Neural cell (in vitro differentiated cells): ENCODE measurements at regions not wholly inside any gene's neighbourhood (a gene's known extent, or its start where the extent isn't known, plus 50 kb on each side); places are given as distances from the start of the nearest gene placed in this dataset.

Experiments used
- H2AFZ ChIP-seq: fragments of 200-600, 300-800 bp; sonication (generic), shearing (Covaris generic); 2 replicates; pipeline ENCODE4 v1.6.0; 2014; ENCODE audit warnings: low read depth, mild to moderate bottlenecking, antibody characterized with exemption, low read length, moderate library complexity
- H3F3A ChIP-seq: fragments of 200-600 bp; shearing (Covaris generic); 2 replicates; pipeline ENCODE4 v1.6.1; 2016; ENCODE audit warnings: mild to moderate bottlenecking, moderate library complexity, mixed read lengths, antibody characterized with exemption, low read length; ENCODE audit not compliant: insufficient read depth, poor library complexity, severe bottlenecking
- H3K27ac ChIP-seq: fragments of 200-600, 300-800 bp; sonication (generic), shearing (Covaris generic); 2 replicates; pipeline ENCODE4 v1.5.1; 2014; ENCODE audit warnings: mild to moderate bottlenecking, low read length, moderate library complexity
- H3K27me3 ChIP-seq: fragments of 300-800, 200-600 bp; sonication (generic), shearing (Covaris generic); 2 replicates; pipeline ENCODE4 v1.6.0; 2014; ENCODE audit warnings: mild to moderate bottlenecking, low read depth, low read length, moderate library complexity; ENCODE audit not compliant: insufficient read depth
- H3K36me3 ChIP-seq: fragments of 300-800, 200-600 bp; sonication (generic), shearing (Covaris generic); 2 replicates; pipeline ENCODE4 v1.5.1; 2014; ENCODE audit warnings: mild to moderate bottlenecking, antibody characterized with exemption, low read length, moderate library complexity; ENCODE audit not compliant: insufficient read depth
- H3K4me2 ChIP-seq: fragments of 300-800, 200-600 bp; sonication (generic), shearing (Covaris generic); 2 replicates; pipeline ENCODE4 v1.6.0; 2014; ENCODE audit warnings: mild to moderate bottlenecking, low read length
- H3K4me3 ChIP-seq: fragments of 300-800, 200-600 bp; sonication (generic), shearing (Covaris generic); 2 replicates; pipeline ENCODE4 v1.5.1; 2014; ENCODE audit warnings: mild to moderate bottlenecking, low read length, moderate library complexity
- H3K79me2 ChIP-seq: fragments of 200-600 bp; shearing (Covaris generic); replicated peaks from 2 replicates; pipeline ENCODE4 v1.6.0; 2014; ENCODE audit warnings: mild to moderate bottlenecking, low read length, moderate library complexity; ENCODE audit not compliant: insufficient read depth
- H3K9ac ChIP-seq: fragments of 300-800, 200-600 bp; sonication (generic), shearing (Covaris generic); 2 replicates; pipeline ENCODE4 v1.6.1; 2016; ENCODE audit warnings: mild to moderate bottlenecking, low read length, mixed read lengths
- H3K9me2 ChIP-seq: fragments of 200-600 bp; shearing (Covaris generic); 2 replicates; pipeline ENCODE4 v1.6.1; 2016; ENCODE audit warnings: mild to moderate bottlenecking, low read length, mixed read lengths; ENCODE audit not compliant: insufficient read depth
- H3K9me3 ChIP-seq: fragments of 200-600, 300-800 bp; sonication (generic), shearing (Covaris generic); 2 replicates; pipeline ENCODE4 v1.6.1; 2016; ENCODE audit warnings: mild to moderate bottlenecking, mixed run types, low read length, moderate library complexity, mixed read lengths
- H4K20me1 ChIP-seq: fragments of 200-600 bp; shearing (Covaris generic); 2 replicates; pipeline ENCODE4 v1.6.1; 2016; ENCODE audit warnings: mild to moderate bottlenecking, mixed run types; ENCODE audit not compliant: insufficient read depth
- CTCF ChIP-seq: fragments of 450-650 bp; IDR thresholded peaks from 2 replicates; pipeline ENCODE4 v1.5.1; 2014; ENCODE audit warnings: antibody characterized with exemption, mild to moderate bottlenecking, moderate library complexity; ENCODE audit not compliant: poor library complexity, severe bottlenecking
- EP300 ChIP-seq: fragments of 450-650 bp; conservative IDR thresholded peaks from 2 replicates; pipeline ENCODE4 v1.6.1; 2014; ENCODE audit warnings: antibody characterized with exemption, mild to moderate bottlenecking, moderate library complexity; ENCODE audit not compliant: poor library complexity, severe bottlenecking
- EZH2 ChIP-seq: fragments of 200-600, 300-800 bp; shearing (Covaris generic), sonication (generic); IDR thresholded peaks from 2 replicates; pipeline ENCODE4 v1.6.1; 2014; ENCODE audit warnings: antibody characterized with exemption, low read length, borderline replicate concordance, mild to moderate bottlenecking; ENCODE audit not compliant: insufficient read depth, poor library complexity, severe bottlenecking
- MXI1 ChIP-seq: fragments of 450-650 bp; conservative IDR thresholded peaks from 2 replicates; pipeline ENCODE4 v1.6.1; 2014; ENCODE audit warnings: antibody characterized with exemption, mild to moderate bottlenecking; ENCODE audit not compliant: poor library complexity, severe bottlenecking
- POLR2AphosphoS5 ChIP-seq: IDR thresholded peaks from 2 replicates; pipeline ENCODE4 v1.6.1; 2012
- RAD21 ChIP-seq: fragments of 450-650 bp; conservative IDR thresholded peaks from 2 replicates; pipeline ENCODE4 v1.6.1; 2014; ENCODE audit warnings: antibody characterized with exemption, mild to moderate bottlenecking, moderate library complexity
- REST ChIP-seq: IDR thresholded peaks from 2 replicates; pipeline ENCODE4 v1.6.1; 2012; ENCODE audit warnings: borderline replicate concordance
- SMC3 ChIP-seq: fragments of 450-650 bp; conservative IDR thresholded peaks from 2 replicates; pipeline ENCODE4 v1.6.1; 2014; ENCODE audit warnings: antibody characterized with exemption, mild to moderate bottlenecking, moderate library complexity; ENCODE audit not compliant: poor library complexity
- TAF1 ChIP-seq: IDR thresholded peaks from 2 replicates; pipeline ENCODE4 v1.6.1; 2012; ENCODE audit warnings: low read depth

- TF ChIP-seq EZH2 (no peak), POLR2AphosphoS5 (no peak), REST (no peak), SMC3 (no peak), EP300 (no peak)
- Histone ChIP-seq H3K9me3 (no peaks in the 10 kb centered on the region), H3K4me3 (no peak overlapping the region), H3K9me2 (no peaks in the 10 kb centered on the region), H2AFZ (no peak overlapping the region), H3F3A (no peaks in the 10 kb centered on the region), H3K36me3 (no peaks in the 10 kb centered on the region), H3K9ac (no peak overlapping the region), H3K79me2 (no peaks in the 10 kb centered on the region), H3K4me2 (no peak overlapping the region), H4K20me1 (no peaks in the 10 kb centered on the region), H3K27ac (no peak overlapping the region), H3K27me3 (no peaks in the 10 kb centered on the region)
Measured at GRCh38 chr2:66041902-66042657, 392.8 kb upstream of the MEIS1 start.

GRCh38 chr2:66036948-66037347 is 398.0 kb upstream of the MEIS1 start:
- Histone ChIP-seq H3K36me3 (no peaks in the 10 kb centered on the region), H3K4me2 (no peak overlapping the region), H3K27me3 (no peaks in the 10 kb centered on the region), H3F3A (no peaks in the 10 kb centered on the region), H3K9me2 (no peaks in the 10 kb centered on the region), H3K27ac (no peak overlapping the region), H3K4me3 (no peak overlapping the region), H4K20me1 (no peaks in the 10 kb centered on the region), H3K9me3 (no peaks in the 10 kb centered on the region), H3K79me2 (no peaks in the 10 kb centered on the region), H3K9ac (no peak overlapping the region), H2AFZ (no peak overlapping the region)
- TF ChIP-seq SMC3 = no peak
- TF ChIP-seq EP300 = no peak
- no peak for TF ChIP-seq MXI1
- TF ChIP-seq TAF1 = no peak

GRCh38 chr2:66034467-66034866 is 400.5 kb upstream of the MEIS1 start:
- Histone ChIP-seq H3K36me3 (no peaks in the 10 kb centered on the region), H4K20me1 (no peaks in the 10 kb centered on the region), H2AFZ (no peak overlapping the region), H3K4me2 (no peak overlapping the region), H3K9me3 (no peaks in the 10 kb centered on the region), H3K27me3 (no peaks in the 10 kb centered on the region), H3K9ac (no peak overlapping the region), H3K9me2 (no peaks in the 10 kb centered on the region), H3K27ac (no peak overlapping the region), H3K4me3 (no peak overlapping the region), H3F3A (no peaks in the 10 kb centered on the region), H3K79me2 (no peaks in the 10 kb centered on the region)
- TF ChIP-seq POLR2AphosphoS5 (no peak), EZH2 (no peak), TAF1 (no peak), MXI1 (no peak), REST (no peak), SMC3 (no peak), RAD21 (no peak), CTCF (no peak), EP300 (no peak)
